ENCODE measurements at regions not wholly inside any gene's neighbourhood (a gene's known extent, or its start where the extent isn't known, plus 50 kb on each side); places are given as distances from the start of the nearest gene placed in this dataset.
A peak's percentile ranks its signal among the peaks of the same experiment; 100 is the strongest.

DNA sequence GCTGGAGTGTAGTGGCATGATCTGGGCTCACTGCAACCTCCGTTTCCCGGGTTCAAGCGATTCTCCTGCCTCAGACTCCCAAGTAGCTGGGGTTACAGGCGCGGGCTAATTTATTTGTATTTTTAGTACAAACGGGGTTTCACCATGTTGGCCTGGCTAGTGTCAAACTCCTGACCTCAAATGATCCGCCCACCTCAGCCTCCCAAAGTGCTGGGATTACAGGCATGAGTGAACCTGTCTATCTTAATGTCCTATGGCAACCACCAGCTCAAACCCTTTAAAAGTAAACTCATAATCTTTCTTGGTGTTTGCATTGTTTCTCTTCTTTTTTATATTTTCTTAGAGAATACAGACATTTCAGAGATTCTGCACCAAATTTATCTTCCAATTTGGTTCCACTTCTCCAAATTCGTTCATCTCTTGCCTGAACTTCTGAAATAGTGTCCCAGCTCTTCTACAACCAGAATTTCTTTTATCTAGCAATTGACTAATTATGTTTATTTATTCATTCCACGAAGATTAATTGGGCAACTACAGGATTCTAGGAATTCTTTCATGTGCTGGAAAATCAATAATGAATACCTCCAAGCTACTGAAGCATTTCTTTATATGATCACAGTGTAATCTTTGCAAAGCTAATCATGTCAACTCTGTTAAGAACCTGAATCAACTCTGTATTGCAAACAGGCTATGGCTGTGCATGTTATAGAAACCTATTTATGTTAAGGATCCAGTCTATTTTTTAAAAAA lies 60.0 kb upstream of the TYRP1 start:
- Histone ChIP-seq H3K27ac (ENCODE audit: low read depth in 2 of 2, low read length in 2 of 2) (no peak overlapping the region), H3K4me3 (ENCODE audit: low read length in 3 of 3) (no peak overlapping the region), H3K36me3 (ENCODE audit: control insufficient read depth in 2 of 3, insufficient read depth in 3 of 3, low read length in 3 of 3) (no peaks in the 10 kb centered on the region), H3K9me3 (ENCODE audit: control insufficient read depth in 2 of 3, insufficient read depth in 1 of 3, low read length in 3 of 3) (no peaks in the 10 kb centered on the region), H3K4me1 (ENCODE audit: control insufficient read depth in 2 of 3, insufficient read depth in 2 of 3, low read depth in 1 of 3, low read length in 3 of 3) (peaks cover 0 to 2% (median 0%) of the 10 kb centered on the region in 3 donors), H3K27me3 (ENCODE audit: control insufficient read depth, insufficient read depth, low read length) (no peaks in the 10 kb centered on the region), H3K9ac (ENCODE audit: low read length in 3 of 3) (no peak overlapping the region)
- DNase-seq = peak in 2 of 5 donors; percentile 23 to 30
- no peak for FAIRE-seq
- intact Hi-C loops (cut with DNase I) = no loop called here
- TF ChIP-seq, protein P1, sequence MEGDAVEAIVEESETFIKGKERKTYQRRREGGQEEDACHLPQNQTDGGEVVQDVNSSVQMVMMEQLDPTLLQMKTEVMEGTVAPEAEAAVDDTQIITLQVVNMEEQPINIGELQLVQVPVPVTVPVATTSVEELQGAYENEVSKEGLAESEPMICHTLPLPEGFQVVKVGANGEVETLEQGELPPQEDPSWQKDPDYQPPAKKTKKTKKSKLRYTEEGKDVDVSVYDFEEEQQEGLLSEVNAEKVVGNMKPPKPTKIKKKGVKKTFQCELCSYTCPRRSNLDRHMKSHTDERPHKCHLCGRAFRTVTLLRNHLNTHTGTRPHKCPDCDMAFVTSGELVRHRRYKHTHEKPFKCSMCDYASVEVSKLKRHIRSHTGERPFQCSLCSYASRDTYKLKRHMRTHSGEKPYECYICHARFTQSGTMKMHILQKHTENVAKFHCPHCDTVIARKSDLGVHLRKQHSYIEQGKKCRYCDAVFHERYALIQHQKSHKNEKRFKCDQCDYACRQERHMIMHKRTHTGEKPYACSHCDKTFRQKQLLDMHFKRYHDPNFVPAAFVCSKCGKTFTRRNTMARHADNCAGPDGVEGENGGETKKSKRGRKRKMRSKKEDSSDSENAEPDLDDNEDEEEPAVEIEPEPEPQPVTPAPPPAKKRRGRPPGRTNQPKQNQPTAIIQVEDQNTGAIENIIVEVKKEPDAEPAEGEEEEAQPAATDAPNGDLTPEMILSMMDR (IDR thresholded peaks at IDR 0.05; ENCODE audit: borderline replicate concordance, extremely low read depth, insufficient read depth) = no peak

DNA sequence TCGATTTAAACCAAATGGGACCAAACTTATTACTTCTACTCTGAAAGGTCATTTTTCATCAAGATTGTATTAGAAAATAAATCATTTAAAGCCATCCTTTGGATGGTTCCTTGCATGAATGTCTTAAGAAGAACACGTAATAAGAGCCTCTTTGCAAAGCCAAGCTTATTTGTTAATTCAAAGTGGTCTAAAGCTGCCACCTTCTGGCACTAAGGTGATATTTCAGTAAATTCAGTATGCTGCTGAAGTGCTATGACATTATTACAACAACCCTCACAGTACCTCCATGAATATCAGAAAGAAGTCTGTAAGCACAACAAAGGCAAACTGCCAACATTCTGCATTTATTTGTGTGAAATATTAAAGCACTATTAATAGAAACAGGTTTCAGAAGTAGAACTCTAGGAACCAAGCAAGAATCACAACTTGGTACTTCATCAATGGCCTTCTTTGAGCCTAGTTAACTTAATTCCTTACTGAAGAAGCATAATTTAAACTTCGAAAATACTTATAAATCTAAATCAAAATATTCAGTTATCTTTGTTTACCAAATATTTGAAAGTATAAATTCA lies 53.1 kb upstream of the TYRP1 start:
- TF ChIP-seq, protein P1 (IDR thresholded peaks at IDR 0.05; ENCODE audit: borderline replicate concordance, extremely low read depth, insufficient read depth) = peak; percentile 42
- H3K27me3 ChIP-seq (ENCODE audit: control insufficient read depth, insufficient read depth, low read length) = no peaks in the 10 kb centered on the region
- no peak overlapping the region for H3K27ac ChIP-seq (ENCODE audit: low read depth in 2 of 2, low read length in 2 of 2)
- H3K9me3 ChIP-seq (ENCODE audit: control insufficient read depth in 2 of 3, insufficient read depth in 1 of 3, low read length in 3 of 3) = no peaks in the 10 kb centered on the region
- no peaks in the 10 kb centered on the region for H3K36me3 ChIP-seq (ENCODE audit: control insufficient read depth in 2 of 3, insufficient read depth in 3 of 3, low read length in 3 of 3)
- no peaks in the 10 kb centered on the region for H3K4me1 ChIP-seq (ENCODE audit: control insufficient read depth in 2 of 3, insufficient read depth in 2 of 3, low read depth in 1 of 3, low read length in 3 of 3)
- intact Hi-C loops (cut with DNase I) = no loop called here
- no peak overlapping the region for H3K4me3 ChIP-seq (ENCODE audit: low read length in 3 of 3)
- H3K9ac ChIP-seq (ENCODE audit: low read length in 3 of 3) = no peak overlapping the region
- DNase-seq (peak in 2 of 5 donors; percentile 83 to 84), FAIRE-seq (peak; percentile 21)

DNA sequence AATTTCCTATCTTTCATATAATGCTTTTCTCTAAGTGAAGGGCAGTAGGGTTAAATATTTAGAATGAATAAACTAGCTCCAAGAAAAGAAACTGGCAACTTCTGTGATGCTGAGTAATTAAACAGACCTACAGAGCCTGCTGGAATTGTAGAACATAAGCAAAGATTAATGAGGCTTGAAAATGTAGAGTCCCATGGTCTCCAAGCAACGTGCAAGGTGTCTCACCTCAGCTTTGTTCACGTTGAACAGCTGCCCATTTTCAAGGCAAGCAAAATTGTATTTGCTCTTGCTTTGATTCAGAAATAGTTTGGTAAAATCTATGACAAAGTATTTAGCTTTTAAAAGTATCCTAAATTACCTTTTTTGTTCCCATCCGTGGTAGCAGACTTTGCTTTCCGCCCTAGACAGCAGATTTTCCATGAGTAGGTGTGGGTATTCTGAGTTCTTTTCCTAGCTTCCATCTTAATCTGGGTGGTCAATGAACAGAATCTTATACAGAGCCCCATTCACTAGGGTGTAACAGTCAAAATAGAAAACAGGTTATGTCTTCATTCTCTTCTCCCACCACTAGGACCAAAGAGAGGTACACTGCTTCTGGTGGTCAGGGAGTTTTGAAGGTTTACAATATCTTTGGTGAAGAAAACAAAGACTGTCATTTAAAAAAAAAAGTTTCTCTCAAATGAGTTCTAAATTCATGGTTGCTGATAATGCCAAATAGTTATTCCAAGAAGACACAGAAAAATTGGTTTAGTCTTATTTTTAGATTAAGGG lies 52.1 kb upstream of the TYRP1 start:
- H3K4me1 ChIP-seq (ENCODE audit: control insufficient read depth in 2 of 3, insufficient read depth in 2 of 3, low read depth in 1 of 3, low read length in 3 of 3) = no peaks in the 10 kb centered on the region
- no peaks in the 10 kb centered on the region for H3K27me3 ChIP-seq (ENCODE audit: control insufficient read depth, insufficient read depth, low read length)
- H3K4me3 ChIP-seq (ENCODE audit: low read length in 3 of 3) = no peak overlapping the region
- TF ChIP-seq, protein P1 (IDR thresholded peaks at IDR 0.05; ENCODE audit: borderline replicate concordance, extremely low read depth, insufficient read depth) = no peak
- H3K27ac ChIP-seq (ENCODE audit: low read depth in 2 of 2, low read length in 2 of 2) = no peak overlapping the region
- peak in 3 of 5 donors; percentile 56 to 92 (median 90) for DNase-seq
- H3K9me3 ChIP-seq (ENCODE audit: control insufficient read depth in 2 of 3, insufficient read depth in 1 of 3, low read length in 3 of 3) = no peaks in the 10 kb centered on the region
- no peak overlapping the region for H3K9ac ChIP-seq (ENCODE audit: low read length in 3 of 3)
- H3K36me3 ChIP-seq (ENCODE audit: control insufficient read depth in 2 of 3, insufficient read depth in 3 of 3, low read length in 3 of 3) = no peaks in the 10 kb centered on the region
- FAIRE-seq = no peak
- intact Hi-C loops (cut with DNase I) = no loop called here

Measured in kidney (tissue), 13 donors.